ENCODE measurements at regions not wholly inside any gene's neighbourhood (a gene's known extent, or its start where the extent isn't known, plus 50 kb on each side); places are given as distances from the start of the nearest gene placed in this dataset.

DNA sequence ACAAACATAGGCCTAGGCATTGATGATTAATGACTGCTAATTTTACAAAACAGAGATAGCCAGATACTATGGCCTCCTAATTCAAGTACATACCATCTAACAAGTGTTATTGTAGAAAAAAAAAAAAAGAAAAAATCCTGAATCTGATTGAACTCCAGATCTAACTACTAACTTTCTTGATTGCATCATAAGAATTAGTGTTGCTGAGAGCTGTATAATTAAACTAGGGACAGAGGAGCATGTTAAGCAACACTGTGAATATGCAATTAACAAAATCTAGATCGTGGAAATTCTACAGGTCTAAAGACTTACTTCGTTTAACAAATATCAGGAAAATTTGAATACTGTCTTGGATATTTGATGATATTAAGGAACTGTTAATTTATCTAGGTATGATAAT, 208.3 kb upstream of the ZNF608 start:
- no peaks in the 10 kb centered on the region for H3K79me2 ChIP-seq (ENCODE audit: control insufficient read depth, insufficient read depth, low read length)
- dilution Hi-C loops (cut with MboI; ENCODE audit: extremely low pct_ligation_motif_present, low sequenced_read_pairs), result no loop called here
- POLR2A ChIA-PET, result no interaction called here
- H3K27ac ChIP-seq (ENCODE audit: insufficient read depth, low read depth, low read length), result no peak overlapping the region
- no peak for TF ChIP-seq FOS (IDR thresholded peaks at IDR 0.05; ENCODE audit: borderline replicate concordance, insufficient read depth, low read length)
- TF ChIP-seq POLR2A (IDR thresholded peaks at IDR 0.05; ENCODE audit: low read depth, low read length), result no peak
- TF ChIP-seq, protein P1, sequence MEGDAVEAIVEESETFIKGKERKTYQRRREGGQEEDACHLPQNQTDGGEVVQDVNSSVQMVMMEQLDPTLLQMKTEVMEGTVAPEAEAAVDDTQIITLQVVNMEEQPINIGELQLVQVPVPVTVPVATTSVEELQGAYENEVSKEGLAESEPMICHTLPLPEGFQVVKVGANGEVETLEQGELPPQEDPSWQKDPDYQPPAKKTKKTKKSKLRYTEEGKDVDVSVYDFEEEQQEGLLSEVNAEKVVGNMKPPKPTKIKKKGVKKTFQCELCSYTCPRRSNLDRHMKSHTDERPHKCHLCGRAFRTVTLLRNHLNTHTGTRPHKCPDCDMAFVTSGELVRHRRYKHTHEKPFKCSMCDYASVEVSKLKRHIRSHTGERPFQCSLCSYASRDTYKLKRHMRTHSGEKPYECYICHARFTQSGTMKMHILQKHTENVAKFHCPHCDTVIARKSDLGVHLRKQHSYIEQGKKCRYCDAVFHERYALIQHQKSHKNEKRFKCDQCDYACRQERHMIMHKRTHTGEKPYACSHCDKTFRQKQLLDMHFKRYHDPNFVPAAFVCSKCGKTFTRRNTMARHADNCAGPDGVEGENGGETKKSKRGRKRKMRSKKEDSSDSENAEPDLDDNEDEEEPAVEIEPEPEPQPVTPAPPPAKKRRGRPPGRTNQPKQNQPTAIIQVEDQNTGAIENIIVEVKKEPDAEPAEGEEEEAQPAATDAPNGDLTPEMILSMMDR (IDR thresholded peaks at IDR 0.05; ENCODE audit: extremely low read depth in 1 of 2, insufficient read depth in 1 of 2, low read depth in 1 of 2, low read length in 2 of 2), result no peak
- TF ChIP-seq, protein P2, sequence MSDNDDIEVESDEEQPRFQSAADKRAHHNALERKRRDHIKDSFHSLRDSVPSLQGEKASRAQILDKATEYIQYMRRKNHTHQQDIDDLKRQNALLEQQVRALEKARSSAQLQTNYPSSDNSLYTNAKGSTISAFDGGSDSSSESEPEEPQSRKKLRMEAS (IDR thresholded peaks at IDR 0.05; ENCODE audit: insufficient read depth, insufficient read length), result no peak
- TF ChIP-seq POLR2AphosphoS5 (IDR thresholded peaks at IDR 0.05; ENCODE audit: insufficient read depth, low read depth, low read length), result no peak
- TF ChIP-seq MYC (IDR thresholded peaks at IDR 0.05; ENCODE audit: low read depth, low read length), result no peak
- no peak for TF ChIP-seq JUN (IDR thresholded peaks at IDR 0.05; ENCODE audit: borderline replicate concordance, insufficient read depth, insufficient read length, low read depth)
- no peak for TF ChIP-seq EZH2 (IDR thresholded peaks at IDR 0.05; ENCODE audit: borderline replicate concordance, low read depth, low read length, severe bottlenecking)
- no peak for TF ChIP-seq GATA2 (IDR thresholded peaks at IDR 0.05; ENCODE audit: insufficient read depth, insufficient read length, low read depth, low read length)
- H3K27me3 ChIP-seq (ENCODE audit: control insufficient read depth in 2 of 2, insufficient read depth in 2 of 2, low read length in 2 of 2), result no peaks in the 10 kb centered on the region
- no peak overlapping the region for H2AFZ ChIP-seq (ENCODE audit: low read depth, low read length)
- DNase-seq (ENCODE audit: low read depth, low spot score) (no peak), FAIRE-seq (no peak)
- BruUV-seq (replicated peaks), result no TSS peak
- H3K4me1 ChIP-seq (ENCODE audit: control insufficient read depth, extremely low read depth, insufficient read depth, low read length), result no peaks in the 10 kb centered on the region
- H3K36me3 ChIP-seq (ENCODE audit: control insufficient read depth in 2 of 2, extremely low read depth in 1 of 2, insufficient read depth in 2 of 2, low read length in 2 of 2), result no peaks in the 10 kb centered on the region
- H3K9me1 ChIP-seq (replicated peaks; ENCODE audit: control insufficient read depth, extremely low read depth, insufficient read depth, low read length), result no peaks in the 10 kb centered on the region
- no peak overlapping the region for H3K9ac ChIP-seq (replicated peaks; ENCODE audit: extremely low read depth, insufficient read depth, low read length)
- H3K9me3 ChIP-seq (replicated peaks; ENCODE audit: control insufficient read depth, insufficient read depth, low read length), result no peaks in the 10 kb centered on the region
- CTCF ChIA-PET, result no interaction called here
- H3K4me2 ChIP-seq (ENCODE audit: insufficient read depth, low read length), result no peak overlapping the region
- intact Hi-C loops (cut with micrococcal nuclease), result no loop called here
- no peak overlapping the region for H3K4me3 ChIP-seq (replicated peaks in 1 of 3; ENCODE audit: insufficient read depth in 1 of 3, low read depth in 1 of 3, low read length in 3 of 3)
- H4K20me1 ChIP-seq (replicated peaks; ENCODE audit: control insufficient read depth, extremely low read depth, insufficient read depth, low read length), result no peaks in the 10 kb centered on the region

Data from endothelial cell of umbilical vein (primary cell).